CD8-positive, alpha-beta memory T cell (primary cell): ENCODE measurements at regions not wholly inside any gene's neighbourhood (a gene's known extent, or its start where the extent isn't known, plus 50 kb on each side); places are given as distances from the start of the nearest gene placed in this dataset.
A peak's percentile ranks its signal among the peaks of the same experiment; 100 is the strongest.
"Not testable (repeated sequence)": the region's sequence is repeated elsewhere in the genome, so short reads cannot be mapped to it uniquely, and the experiment has no call there.

Experiments used
- CTCF ChIA-PET: fragments of 350-600 bp; sonication (Branson Sonifier 250); formaldehyde crosslinking; loops from one replicate; lab custom pipeline; 2021; ENCODE audit warnings: antibody characterized with exemption; lab: Charles Lee
- POLR2A ChIA-PET: fragments of 350-600 bp; sonication (Branson Sonifier 250); formaldehyde crosslinking; loops from one replicate; lab custom pipeline; 2021; ENCODE audit warnings: antibody characterized with exemption; lab: Charles Lee
- DNase-seq, 5 donors: peaks; one replicate each; pipeline versions ENCODE4 v3.0.0 to v3.0.0-alpha.2; 2020 to 2022; ENCODE audit warnings: mixed read lengths in 1 of 5
- H3K27ac ChIP-seq: one replicate; pipeline ENCODE4 v1.7.0; 2013; ENCODE audit warnings: low read depth, mild to moderate bottlenecking, low read length, moderate library complexity
- H3K27me3 ChIP-seq: 2 replicates; pipeline ENCODE4 v1.7.0; 2013; ENCODE audit warnings: low read length, mild to moderate bottlenecking; ENCODE audit not compliant: insufficient read depth, poor library complexity, severe bottlenecking
- H3K36me3 ChIP-seq: 2 replicates; pipeline ENCODE4 v1.7.0; 2013; ENCODE audit warnings: mild to moderate bottlenecking, low read length, moderate library complexity; ENCODE audit not compliant: insufficient read depth
- H3K4me1 ChIP-seq: 2 replicates; pipeline ENCODE4 v1.7.0; 2013; ENCODE audit warnings: mild to moderate bottlenecking, low read length, moderate library complexity; ENCODE audit not compliant: insufficient read depth
- H3K4me3 ChIP-seq: 2 replicates; pipeline ENCODE4 v1.7.0; 2013; ENCODE audit warnings: mild to moderate bottlenecking, low read length
- H3K9me3 ChIP-seq: 2 replicates; pipeline ENCODE4 v1.7.0; 2013; ENCODE audit warnings: mild to moderate bottlenecking, low read length
- H3K27ac Mint-ChIP-seq, 8 donors: one replicate each; pipeline ENCODE4 v1.8.0; 2020 to 2021; ENCODE audit warnings: mixed read lengths in 8 of 8, mild to moderate bottlenecking in 6 of 8, inconsistent platforms in 3 of 8, moderate library complexity in 3 of 8
- H3K27me3 Mint-ChIP-seq, 2 donors: one replicate each; pipeline ENCODE4 v1.8.0; 2020 to 2021; ENCODE audit warnings: mixed read lengths in 2 of 2, mild to moderate bottlenecking in 1 of 2, moderate library complexity in 1 of 2
- H3K36me3 Mint-ChIP-seq, 3 donors: one replicate each; pipeline ENCODE4 v1.8.0; 2020 to 2021; ENCODE audit warnings: mixed read lengths in 3 of 3, inconsistent platforms in 1 of 3, mild to moderate bottlenecking in 1 of 3
- H3K4me1 Mint-ChIP-seq, 3 donors: one replicate each; pipeline ENCODE4 v1.8.0; 2020 to 2021; ENCODE audit warnings: mixed read lengths in 3 of 3, inconsistent platforms in 1 of 3, mild to moderate bottlenecking in 1 of 3
- H3K4me3 Mint-ChIP-seq, 7 donors: one replicate each; pipeline ENCODE4 v1.8.0; 2020 to 2021; ENCODE audit warnings: mixed read lengths in 7 of 7, mild to moderate bottlenecking in 6 of 7, moderate library complexity in 4 of 7, inconsistent platforms in 2 of 7
- H3K9me3 Mint-ChIP-seq, 5 donors: one replicate each; pipeline ENCODE4 v1.8.0; 2020 to 2022; ENCODE audit warnings: mixed read lengths in 5 of 5, mild to moderate bottlenecking in 3 of 5, moderate library complexity in 2 of 5, inconsistent platforms in 1 of 5

DNA sequence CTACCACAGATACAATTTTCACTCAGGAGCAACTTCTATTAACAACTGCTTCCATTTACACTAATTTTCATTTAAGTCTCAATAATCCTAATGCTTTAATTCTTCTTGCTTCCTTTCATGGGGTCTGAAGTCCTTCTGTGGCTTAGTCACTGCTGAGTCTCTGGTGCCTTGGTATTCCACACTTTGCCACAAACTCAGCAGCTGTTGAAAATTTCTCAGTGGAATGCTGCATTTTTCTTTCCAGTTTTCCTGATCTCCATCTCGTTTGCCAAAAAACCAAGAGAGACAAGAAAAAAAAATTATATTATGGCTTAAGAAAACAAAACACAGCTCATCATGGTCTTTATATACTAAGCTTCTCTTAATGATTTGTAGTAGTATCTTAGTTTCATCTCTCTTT is 269.2 kb upstream of the AZI2 start:
- no peak overlapping the region for H3K4me3 Mint-ChIP-seq

DNA sequence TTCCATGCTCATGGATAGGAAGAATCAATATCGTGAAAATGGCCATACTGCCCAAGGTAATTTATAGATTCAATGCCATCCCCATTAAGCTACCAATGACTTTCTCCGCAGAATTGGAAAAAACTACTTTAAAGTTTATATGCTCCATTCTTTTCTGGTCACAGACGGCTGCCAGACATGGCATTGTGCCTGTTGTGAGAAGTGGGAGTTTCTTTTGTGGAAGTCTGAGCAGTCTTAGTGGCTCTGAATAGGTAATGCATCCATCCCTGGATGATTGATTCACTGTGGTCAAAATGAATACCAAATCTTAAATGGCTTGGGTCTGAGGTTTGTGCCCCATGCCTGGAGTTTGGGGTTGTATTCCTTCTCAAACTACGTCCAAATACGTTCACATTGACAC is 274.5 kb upstream of the AZI2 start:
- peaks cover 0 to 5% of the 10 kb centered on the region in 2 donors for H3K27me3 Mint-ChIP-seq
- ChIA-PET POLR2A (no interaction called here), CTCF (no interaction called here)
- Histone ChIP-seq H3K4me3 (no peak overlapping the region), H3K9me3 (no peaks in the 10 kb centered on the region), H3K27me3 (no peaks in the 10 kb centered on the region), H3K36me3 (no peaks in the 10 kb centered on the region), H3K27ac (no peak overlapping the region), H3K4me1 (no peaks in the 10 kb centered on the region)
- peaks cover 0 to 7% (median 2%) of the 10 kb centered on the region in 5 donors for H3K9me3 Mint-ChIP-seq
- no peaks in the 10 kb centered on the region for H3K36me3 Mint-ChIP-seq
- H3K4me1 Mint-ChIP-seq = no peaks in the 10 kb centered on the region
- no peak for DNase-seq
- H3K4me3 Mint-ChIP-seq = no peak overlapping the region
- no peak overlapping the region for H3K27ac Mint-ChIP-seq

More for the DNA sequence above, 269.2 kb upstream of the AZI2 start:
- no peak for DNase-seq
- Histone ChIP-seq H3K36me3 (no peaks in the 10 kb centered on the region), H3K27ac (no peak overlapping the region), H3K9me3 (no peaks in the 10 kb centered on the region), H3K4me3 (no peak overlapping the region), H3K27me3 (no peaks in the 10 kb centered on the region), H3K4me1 (no peaks in the 10 kb centered on the region)
- POLR2A ChIA-PET = no interaction called here
- CTCF ChIA-PET = no interaction called here
- Mint-ChIP-seq H3K36me3 (no peaks in the 10 kb centered on the region), H3K9me3 (peaks cover 0 to 4% (median 2%) of the 10 kb centered on the region in 5 donors), H3K4me1 (no peaks in the 10 kb centered on the region), H3K27ac (no peak overlapping the region), H3K27me3 (peaks cover 0 to 5% of the 10 kb centered on the region in 2 donors)

DNA sequence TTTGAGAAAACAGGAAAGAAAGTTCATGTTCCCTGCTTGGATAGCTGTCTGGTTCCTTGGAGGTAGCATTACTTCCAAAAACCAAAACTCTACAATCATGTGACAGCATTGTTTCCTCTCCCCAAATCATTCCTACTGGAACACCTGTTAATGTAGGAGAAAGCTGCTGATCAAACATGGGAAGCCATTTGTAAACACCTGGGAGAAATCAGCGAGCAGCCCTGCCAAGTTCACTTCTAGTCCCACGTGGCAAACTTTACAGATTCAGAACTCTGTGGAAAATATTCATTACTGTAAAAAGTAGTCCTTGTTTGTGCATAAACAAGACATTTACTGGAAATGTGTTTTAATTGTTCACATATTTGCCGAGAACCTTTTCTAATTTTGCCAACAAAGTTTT is 275.5 kb upstream of the AZI2 start:
- no peaks in the 10 kb centered on the region for H3K9me3 ChIP-seq
- H3K27ac ChIP-seq = no peak overlapping the region
- H3K27me3 ChIP-seq = no peaks in the 10 kb centered on the region
- Mint-ChIP-seq H3K27me3 (peaks cover 0 to 7% of the 10 kb centered on the region in 2 donors), H3K4me3 (no peak overlapping the region), H3K36me3 (no peaks in the 10 kb centered on the region), H3K27ac (no peak overlapping the region), H3K9me3 (peaks cover 0 to 7% (median 2%) of the 10 kb centered on the region in 5 donors), H3K4me1 (no peaks in the 10 kb centered on the region)
- DNase-seq = no peak
- no peaks in the 10 kb centered on the region for H3K36me3 ChIP-seq
- no peak overlapping the region for H3K4me3 ChIP-seq
- CTCF ChIA-PET = no interaction called here
- H3K4me1 ChIP-seq = no peaks in the 10 kb centered on the region
- POLR2A ChIA-PET = no interaction called here

DNA sequence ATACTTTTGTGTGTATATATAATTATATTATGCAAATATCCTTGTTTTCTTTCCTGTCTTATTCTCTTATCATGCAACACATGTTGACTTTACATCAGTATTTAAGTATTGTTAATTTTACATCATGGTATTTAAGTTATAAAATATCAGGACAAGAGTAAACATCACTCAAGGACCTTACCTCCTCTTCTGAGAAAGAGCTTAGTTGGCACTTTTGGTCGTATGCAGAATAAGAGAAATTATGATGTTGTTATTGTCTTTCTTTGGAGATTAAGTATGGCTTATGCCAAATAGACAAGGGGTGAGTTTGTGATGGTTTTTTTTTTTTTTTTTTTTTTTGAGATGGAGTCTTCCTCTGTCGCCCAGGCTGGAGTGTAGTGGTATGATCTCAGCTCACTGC is 279.2 kb upstream of the AZI2 start:
- H3K9me3 ChIP-seq, H3K9me3 Mint-ChIP-seq, H3K36me3 Mint-ChIP-seq, H3K4me3 Mint-ChIP-seq, POLR2A ChIA-PET, H3K4me1 Mint-ChIP-seq, H3K4me3 ChIP-seq, H3K4me1 ChIP-seq, H3K27me3 ChIP-seq, CTCF ChIA-PET, H3K27ac Mint-ChIP-seq, H3K27ac ChIP-seq, DNase-seq, H3K27me3 Mint-ChIP-seq, H3K36me3 ChIP-seq: not testable (repeated sequence)

DNA sequence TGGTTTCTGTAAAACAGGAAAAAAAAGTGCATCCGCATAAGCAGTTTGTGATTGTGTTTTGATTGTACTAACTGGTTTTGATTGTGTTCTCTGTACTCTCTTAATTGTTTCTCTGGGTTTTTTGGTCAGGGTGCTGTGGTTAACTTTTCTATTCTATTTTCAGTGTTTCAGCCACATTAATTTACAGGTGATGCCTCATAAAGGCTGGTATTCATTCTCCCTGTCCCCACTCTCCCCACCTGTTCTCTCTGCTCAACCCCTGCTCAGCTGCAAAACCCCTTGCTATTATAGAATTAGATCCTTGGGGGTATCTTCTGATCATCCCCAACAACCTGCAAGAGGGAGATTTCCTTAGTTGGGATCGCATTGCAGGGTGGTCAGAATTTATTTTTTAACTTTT is 285.4 kb upstream of the AZI2 start:
- H3K4me1 Mint-ChIP-seq = no peaks in the 10 kb centered on the region
- no peak overlapping the region for H3K4me3 Mint-ChIP-seq
- ChIA-PET CTCF (no interaction called here), POLR2A (no interaction called here)
- Histone ChIP-seq H3K4me3 (no peak overlapping the region), H3K36me3 (no peaks in the 10 kb centered on the region), H3K27me3 (no peaks in the 10 kb centered on the region), H3K27ac (no peak overlapping the region), H3K9me3 (no peaks in the 10 kb centered on the region), H3K4me1 (no peaks in the 10 kb centered on the region)
- H3K36me3 Mint-ChIP-seq = no peaks in the 10 kb centered on the region
- DNase-seq = no peak
- peaks cover 2 to 11% of the 10 kb centered on the region in 2 donors for H3K27me3 Mint-ChIP-seq
- H3K27ac Mint-ChIP-seq = no peak overlapping the region
- H3K9me3 Mint-ChIP-seq = peaks cover 0 to 3% (median 2%) of the 10 kb centered on the region in 5 donors

DNA sequence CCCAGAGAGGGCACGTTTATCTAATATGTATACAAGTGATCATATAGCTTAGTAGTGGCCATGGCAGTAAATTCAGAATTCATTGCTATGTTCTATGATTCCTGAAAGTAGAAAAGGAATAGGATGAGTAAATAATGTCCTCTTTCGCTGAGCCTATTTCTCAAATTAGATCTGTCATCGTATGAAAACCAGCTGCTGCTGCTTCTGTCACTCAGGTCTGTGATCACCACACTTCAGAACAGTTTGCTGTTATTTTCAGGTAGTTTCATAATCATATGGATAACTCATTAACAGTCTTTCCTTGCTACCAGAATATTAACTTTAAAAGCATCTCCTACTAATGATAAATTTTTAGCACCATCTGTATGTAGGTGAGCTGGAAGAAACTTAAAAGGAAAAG is 289.1 kb upstream of the AZI2 start:
- H3K9me3 Mint-ChIP-seq = peaks cover 0 to 3% (median 2%) of the 10 kb centered on the region in 5 donors
- Histone ChIP-seq H3K27me3 (no peaks in the 10 kb centered on the region), H3K9me3 (no peaks in the 10 kb centered on the region), H3K4me3 (no peak overlapping the region), H3K36me3 (no peaks in the 10 kb centered on the region), H3K27ac (no peak overlapping the region), H3K4me1 (no peaks in the 10 kb centered on the region)
- no peak overlapping the region for H3K27ac Mint-ChIP-seq
- no peak for DNase-seq
- no peak overlapping the region for H3K4me3 Mint-ChIP-seq
- no peaks in the 10 kb centered on the region for H3K36me3 Mint-ChIP-seq
- ChIA-PET POLR2A (no interaction called here), CTCF (no interaction called here)
- no peaks in the 10 kb centered on the region for H3K4me1 Mint-ChIP-seq
- H3K27me3 Mint-ChIP-seq = peaks cover 0 to 11% of the 10 kb centered on the region in 2 donors

DNA sequence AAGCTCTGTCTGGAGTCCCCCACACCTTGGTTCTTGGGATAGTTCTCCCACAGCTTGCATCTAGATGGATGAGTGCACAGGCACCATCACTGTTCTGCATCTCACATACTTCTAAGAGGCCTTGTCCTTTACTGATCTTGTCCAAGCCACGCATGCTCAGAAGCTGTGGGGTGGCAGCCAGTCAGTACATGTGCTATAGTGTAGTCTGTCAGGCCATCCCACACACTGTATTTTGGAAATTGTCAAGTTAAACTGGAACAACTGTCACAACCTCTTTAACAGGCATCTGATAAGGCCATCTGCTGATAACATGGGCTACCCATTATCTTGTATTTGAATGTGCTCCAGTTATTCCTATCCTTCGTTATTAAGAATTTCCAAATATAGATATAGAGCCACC is 296.5 kb upstream of the AZI2 start:
- H3K27ac Mint-ChIP-seq = peak overlapping the region in 1 of 8 donors; percentile 2
- CTCF ChIA-PET = no interaction called here
- no peaks in the 10 kb centered on the region for H3K27me3 ChIP-seq

DNA sequence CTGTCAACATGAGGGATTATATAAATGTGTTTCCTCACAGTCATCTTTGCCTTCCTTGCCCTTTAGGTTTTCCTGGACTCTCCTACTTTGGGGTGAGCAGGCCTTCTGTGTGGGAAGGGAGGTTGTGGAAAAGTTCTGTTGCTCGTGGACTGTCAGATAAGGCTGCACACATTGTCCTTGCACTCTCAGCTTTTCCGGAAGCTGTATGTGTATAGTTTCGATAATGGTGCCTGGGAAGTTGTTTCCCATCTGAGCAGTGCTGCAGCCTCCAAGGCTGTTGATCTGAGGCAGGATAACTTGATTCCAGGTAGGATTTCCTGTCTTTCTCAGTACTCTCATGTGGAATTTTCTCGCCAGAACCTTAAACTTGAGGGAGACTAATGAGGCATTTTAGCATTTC is 297.8 kb upstream of the AZI2 start:
- Histone ChIP-seq H3K4me3 (no peak overlapping the region), H3K4me1 (no peaks in the 10 kb centered on the region), H3K27me3 (no peaks in the 10 kb centered on the region), H3K27ac (no peak overlapping the region), H3K9me3 (no peaks in the 10 kb centered on the region), H3K36me3 (no peaks in the 10 kb centered on the region)
- DNase-seq = no peak
- H3K27me3 Mint-ChIP-seq = peaks cover 4 to 10% of the 10 kb centered on the region in 2 donors
- H3K9me3 Mint-ChIP-seq = no peaks in the 10 kb centered on the region
- H3K36me3 Mint-ChIP-seq = no peaks in the 10 kb centered on the region
- no peak overlapping the region for H3K27ac Mint-ChIP-seq
- H3K4me3 Mint-ChIP-seq = no peak overlapping the region
- H3K4me1 Mint-ChIP-seq = no peaks in the 10 kb centered on the region
- CTCF ChIA-PET = no interaction called here
- POLR2A ChIA-PET = no interaction called here

More for the DNA sequence above, 296.5 kb upstream of the AZI2 start:
- H3K4me1 ChIP-seq = no peaks in the 10 kb centered on the region
- no peak overlapping the region for H3K4me3 ChIP-seq
- Mint-ChIP-seq H3K4me1 (no peaks in the 10 kb centered on the region), H3K4me3 (no peak overlapping the region), H3K36me3 (no peaks in the 10 kb centered on the region), H3K27me3 (peaks cover 2 to 10% of the 10 kb centered on the region in 2 donors), H3K9me3 (no peaks in the 10 kb centered on the region)
- no peaks in the 10 kb centered on the region for H3K36me3 ChIP-seq
- DNase-seq = no peak
- H3K9me3 ChIP-seq = no peaks in the 10 kb centered on the region
- POLR2A ChIA-PET = no interaction called here
- no peak overlapping the region for H3K27ac ChIP-seq

DNA sequence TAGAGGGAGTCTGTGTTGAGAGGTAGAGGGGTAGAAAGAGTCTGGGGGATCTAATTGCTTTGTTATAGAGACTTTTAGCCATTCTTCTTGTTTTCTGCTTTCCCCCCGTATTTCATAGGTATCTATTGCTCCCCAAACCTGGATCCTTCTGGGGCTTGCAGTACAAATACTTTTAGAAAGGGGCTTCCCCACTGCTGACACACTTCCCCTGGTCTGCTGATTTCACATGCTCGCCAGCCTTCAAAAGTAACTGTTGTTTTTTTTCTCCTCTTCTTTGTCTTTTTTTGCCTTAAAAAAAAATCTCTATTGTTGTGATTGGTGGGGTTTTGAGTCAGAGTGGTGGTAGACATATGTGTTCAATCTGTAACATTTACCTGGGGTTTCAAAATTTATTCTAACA is 300.6 kb upstream of the AZI2 start:
- H3K27me3 Mint-ChIP-seq = peaks cover 6 to 10% of the 10 kb centered on the region in 2 donors

More for the DNA sequence above, 300.6 kb upstream of the AZI2 start:
- CTCF ChIA-PET = no interaction called here
- Histone ChIP-seq H3K27me3 (no peaks in the 10 kb centered on the region), H3K9me3 (no peaks in the 10 kb centered on the region), H3K4me3 (no peak overlapping the region), H3K36me3 (no peaks in the 10 kb centered on the region), H3K27ac (no peak overlapping the region), H3K4me1 (no peaks in the 10 kb centered on the region)
- H3K27ac Mint-ChIP-seq = peak overlapping the region in 1 of 8 donors; percentile 71
- POLR2A ChIA-PET = no interaction called here
- no peaks in the 10 kb centered on the region for H3K36me3 Mint-ChIP-seq
- H3K4me1 Mint-ChIP-seq = no peaks in the 10 kb centered on the region
- peaks cover 0 to 2% (median 0%) of the 10 kb centered on the region in 5 donors for H3K9me3 Mint-ChIP-seq
- no peak overlapping the region for H3K4me3 Mint-ChIP-seq
- no peak for DNase-seq
